A549 (cell line): ENCODE measurements at regions not wholly inside any gene's neighbourhood (a gene's known extent, or its start where the extent isn't known, plus 50 kb on each side); places are given as distances from the start of the nearest gene placed in this dataset.
A peak's percentile ranks its signal among the peaks of the same experiment; 100 is the strongest.

ENCODE experiments used
- ATAC-seq, 2 experiments: fragments of 200-7000 bp in 1 of 2; fragments of >200 bp in 1 of 2; cut with Nextera tagmentation in 1 of 2; cut with Tn5 transposase in 1 of 2; 3 replicates each; pipeline versions ENCODE4 v1.8.0 to v1.9.1; 2018 to 2020; ENCODE audit warnings: mild to moderate bottlenecking in 1 of 2, moderate library complexity in 1 of 2
- CTCF ChIA-PET: fragments of 300-600 bp; sonication (Branson Sonifier 250); formaldehyde crosslinking; extraction: SDS; loops from one replicate; lab custom pipeline; 2021; ENCODE audit warnings: antibody characterized with exemption, inconsistent platforms; lab: Yijun Ruan, JAX
- POLR2A ChIA-PET: fragments of 350-600 bp; formaldehyde crosslinking; extraction: SDS; loops from one replicate; lab custom pipeline; 2021; ENCODE audit warnings: antibody characterized with exemption, inconsistent platforms; lab: Yijun Ruan, JAX
- DNase-seq, 2 experiments: peaks; one replicate each; pipeline versions ENCODE4 v3.0.0 to v3.0.0-alpha.2; 2011 to 2016; ENCODE audit warnings: low read depth in 1 of 2, low spot score in 1 of 2
- FAIRE-seq: peaks from 2 replicates; lab custom pipeline; 2011; peaks lifted over from hg19 to GRCh38; lab: Jason Lieb, UNC
- H3K27ac ChIP-seq, 2 experiments: fragments of >200 bp; sonication (Bioruptor Twin); formaldehyde crosslinking; 3 replicates each; pipeline ENCODE4 v1.5.1; 2016 to 2017
- H3K4me1 ChIP-seq: fragments of >200 bp; sonication (Bioruptor Twin); formaldehyde crosslinking; 3 replicates; pipeline ENCODE4 v1.6.1; 2016
- H3K4me2 ChIP-seq: fragments of >200 bp; sonication (Bioruptor Twin); formaldehyde crosslinking; 3 replicates; pipeline ENCODE4 v1.6.1; 2016
- H3K4me3 ChIP-seq: fragments of >200 bp; sonication (Bioruptor Twin); formaldehyde crosslinking; 3 replicates; pipeline ENCODE4 v1.5.1; 2016
- H3K9me3 ChIP-seq: fragments of >200 bp; sonication (Bioruptor Twin); formaldehyde crosslinking; 3 replicates; pipeline ENCODE4 v1.6.1; 2016
- CBX2 ChIP-seq: fragments of 200-600 bp; sonication (generic); IDR thresholded peaks from 2 replicates; pipeline ENCODE4 v1.6.1; 2016; ENCODE audit warnings: low read depth, mild to moderate bottlenecking, borderline replicate concordance
- CHD2 ChIP-seq: fragments of 150-350 bp; IDR thresholded peaks from 2 replicates; pipeline ENCODE4 v1.6.1; 2014; ENCODE audit warnings: low read length; ENCODE audit not compliant: partially characterized antibody
- CTCF ChIP-seq: fragments of >200 bp; sonication (Bioruptor Twin); formaldehyde crosslinking; IDR thresholded peaks from 3 replicates; pipeline ENCODE4 v1.5.1; 2016
- E2F6 ChIP-seq: IDR thresholded peaks from 2 replicates; pipeline ENCODE4 v1.6.1; 2012; ENCODE audit warnings: low read depth, borderline replicate concordance
- ELK1 ChIP-seq: fragments of 150-350 bp; IDR thresholded peaks from 2 replicates; pipeline ENCODE4 v1.6.1; 2014; ENCODE audit warnings: low read depth, mild to moderate bottlenecking, low read length
- FOXS1 ChIP-seq: fragments of 250-450 bp; sonication (Bioruptor Pico); IDR thresholded peaks from 2 replicates; pipeline ENCODE4 v1.5.0; 2020; ENCODE audit warnings: mild to moderate bottlenecking, moderate library complexity
- HES2 ChIP-seq: fragments of >200 bp; sonication (Bioruptor Twin); formaldehyde crosslinking; IDR thresholded peaks from 2 replicates; pipeline ENCODE4 v1.6.1; 2016
- HOXB5 ChIP-seq: fragments of 250-450 bp; sonication (Bioruptor Pico); IDR thresholded peaks from 2 replicates; pipeline ENCODE4 v1.5.0; 2020; ENCODE audit warnings: mild to moderate bottlenecking, moderate library complexity
- MAFK ChIP-seq: fragments of 450-650 bp; IDR thresholded peaks from 2 replicates; pipeline ENCODE4 v1.6.1; 2014; ENCODE audit not compliant: partially characterized antibody
- MAX ChIP-seq: IDR thresholded peaks from 2 replicates; pipeline ENCODE4 v1.6.1; 2012
- PHF8 ChIP-seq: fragments of 200-600 bp; sonication (generic); IDR thresholded peaks from 2 replicates; pipeline ENCODE4 v1.6.1; 2016; ENCODE audit warnings: low read depth, mild to moderate bottlenecking, antibody characterized with exemption, moderate library complexity, borderline replicate concordance
- POLR2AphosphoS2 ChIP-seq: conservative IDR thresholded peaks from 2 replicates; pipeline ENCODE4 v1.6.1; 2012; ENCODE audit warnings: low read length, improper control_type of control experiment, inconsistent platforms
- RAD21 ChIP-seq, 2 experiments: fragments of >200 bp in 1 of 2; sonication (Bioruptor Twin) in 1 of 2; formaldehyde crosslinking in 1 of 2; IDR thresholded peaks in 1 of 2; conservative IDR thresholded peaks in 1 of 2; 2 replicates in 1 of 2; 3 replicates in 1 of 2; pipeline ENCODE4 v1.6.1; 2012 to 2018; ENCODE audit warnings: inconsistent platforms in 1 of 2
- SMC3 ChIP-seq: fragments of >200 bp; sonication (Bioruptor Twin); formaldehyde crosslinking; IDR thresholded peaks from 3 replicates; pipeline ENCODE4 v1.6.1; 2018; ENCODE audit warnings: inconsistent platforms
- WGBS: methylation state at CpG from one replicate; pipeline ENCODE4 v1.1.6; 2017; ENCODE audit errors: missing lambda C conversion rate; 5-methylcytosine and 5-hydroxymethylcytosine counted together

- Histone ChIP-seq H3K9me3 (no peaks in the 10 kb centered on the region), H3K4me1 (peaks cover 13% of the 10 kb centered on the region; the same call in 2 of the 3 replicates), H3K4me2 (peak overlapping the region; percentile 36), H3K27ac (0 out of 6 replicates have a peak overlapping the region, but pooled peaks of 1 of the 2 experiments have one; percentile 14), H3K4me3 (no peak overlapping the region)
- CTCF ChIA-PET = interaction anchor here (1.0 to 5.4 kb wide), 2 partner anchors 90 to 200 kb away, joined by 4 to 53 read pairs; no protein-coding TSS in a partner anchor
- WGBS = 63% methylated on average over 10 of the region's 10 CpGs
- FAIRE-seq (no peak), ATAC-seq (no peak), DNase-seq (no peak)
- POLR2A ChIA-PET = no interaction called here
- no peak for TF ChIP-seq MAX
- no peak for TF ChIP-seq CHD2
- no peak for TF ChIP-seq RAD21 (conservative IDR thresholded peaks at IDR 0.05 in 1 of 2, IDR thresholded peaks at IDR 0.05 in 1 of 2)
- TF ChIP-seq ELK1 = no peak
- TF ChIP-seq MAFK = peak; percentile 63
- no peak for TF ChIP-seq POLR2AphosphoS2
Measured at GRCh38 chr4:177246641-177247584, 62.8 kb upstream of the NEIL3 start.

- Histone ChIP-seq H3K4me2 (peak overlapping the region; percentile 69), H3K9me3 (no peaks in the 10 kb centered on the region)
- WGBS = 11% methylated on average over 13 of the region's 15 CpGs
- DNase-seq = peak; percentile 38 to 71
- no peak for FAIRE-seq
- TF ChIP-seq MAX (no peak), RAD21 (conservative IDR thresholded peaks at IDR 0.05 in 1 of 2, IDR thresholded peaks at IDR 0.05 in 1 of 2) (peak; percentile 94 to 96), SMC3 (peak; percentile 85), E2F6 (no peak), HOXB5 (CRISPR knock-in tag) (no peak), CBX2 (no peak), PHF8 (no peak), CTCF (peak; percentile 79), HES2 (no peak), FOXS1 (CRISPR knock-in tag) (no peak)
- TF ChIP-seq, all 56 proteins: peak for 3
- ChIA-PET CTCF (interaction anchor here (0.7 to 5.4 kb wide), 27 partner anchors 9 to 415 kb away, joined by 3 to 53 read pairs (median 3); partner anchors contain the start of genes AGA and NEIL3), POLR2A (interaction anchor here (1.0 kb wide), 1 partner anchor 192 kb away, joined by 5 read pairs; the partner anchor contains the start of gene AGA)
- peak; percentile 94 to 99 for ATAC-seq
- Histone ChIP-seq H3K4me3 (no peak overlapping the region), H3K4me1 (peaks cover 13% of the 10 kb centered on the region; the same call in 2 of the 3 replicates), H3K27ac (peak overlapping the region; percentile 36 to 61; a peak in 1 of 6 replicates)
Measured at GRCh38 chr4:177250056-177250696, 59.5 kb upstream of the NEIL3 start.
